EH (cell line): ENCODE measurements at regions not wholly inside any gene's neighbourhood (a gene's known extent, or its start where the extent isn't known, plus 50 kb on each side); places are given as distances from the start of the nearest gene placed in this dataset.

Experiments used
- DNase-seq: peaks from one replicate; pipeline ENCODE4 v3.0.0-alpha.2; 2015; ENCODE audit warnings: low read depth

DNA sequence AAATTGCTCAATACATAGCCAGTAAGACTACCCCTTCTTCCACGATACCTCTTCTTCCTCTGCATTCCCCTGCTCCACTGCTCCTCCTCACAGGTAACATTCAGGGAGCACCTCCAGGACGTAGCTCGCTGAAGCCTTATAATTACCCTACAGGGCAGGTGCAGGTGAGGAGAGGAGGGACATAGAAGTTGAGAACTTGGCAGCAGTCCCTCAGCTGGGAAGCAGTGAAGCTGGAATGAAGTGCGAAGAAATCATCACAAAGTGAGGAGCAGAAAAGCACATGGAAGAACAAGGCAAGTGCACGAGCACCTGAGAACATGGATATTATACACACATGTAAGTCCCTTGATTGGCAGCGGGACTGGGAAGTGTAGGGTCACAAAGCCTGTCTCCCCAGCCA, 118.2 kb downstream of the HSD17B3 start:
- DNase-seq = no peak

GRCh38 chr9:96178153-96178552, 123.8 kb downstream of the HSD17B3 start:
- DNase-seq = no peak

- no peak for DNase-seq
Observed at GRCh38 chr9:96177719-96178028, 124.3 kb downstream of the HSD17B3 start.

- no peak for DNase-seq
Observed at GRCh38 chr9:96177005-96177718, 124.8 kb downstream of the HSD17B3 start.

- DNase-seq = no peak
Observed at GRCh38 chr9:96175796-96176195, 126.2 kb downstream of the HSD17B3 start.

- no peak for DNase-seq
Observed at GRCh38 chr9:96175001-96175400, 127.0 kb downstream of the HSD17B3 start.

DNA sequence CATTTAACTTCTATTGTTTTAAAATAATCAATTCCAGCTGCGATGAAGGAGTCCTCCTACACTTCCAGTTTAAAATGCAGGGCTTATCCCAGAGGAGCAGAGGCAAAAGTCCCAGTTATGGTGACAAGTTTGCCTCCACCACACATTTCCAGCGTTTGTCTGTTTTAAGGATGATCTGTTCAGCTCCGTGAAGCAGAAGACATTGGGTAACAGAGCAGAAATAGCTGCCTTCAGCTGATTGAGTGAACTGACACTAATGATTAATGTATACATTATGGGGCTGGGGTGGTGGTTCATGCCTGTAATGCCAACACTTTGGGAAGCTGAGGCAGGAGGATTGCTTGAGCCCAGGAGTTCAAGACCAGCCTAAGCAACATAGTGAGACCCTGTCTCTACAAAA, 127.6 kb downstream of the HSD17B3 start:
- no peak for DNase-seq

DNA sequence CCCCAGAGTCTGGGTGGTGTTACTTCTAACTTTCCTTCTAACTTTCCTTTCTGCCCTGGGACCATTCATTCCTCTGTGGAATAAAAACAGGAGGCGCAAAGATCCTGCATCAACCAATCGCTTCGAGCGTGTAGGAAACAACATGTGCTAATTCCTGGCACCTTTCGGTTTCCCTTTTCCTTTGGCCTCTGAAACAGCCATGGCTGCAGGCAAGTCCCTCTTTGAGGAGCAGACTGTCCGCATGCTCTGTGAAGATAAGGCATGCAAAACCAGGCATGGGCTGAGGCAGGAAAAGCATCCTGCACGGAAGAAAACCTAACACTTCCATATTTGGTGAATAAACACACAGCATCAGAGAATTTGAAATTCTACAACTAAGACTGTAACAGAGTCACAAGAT, 128.3 kb downstream of the HSD17B3 start:
- DNase-seq = peak; percentile 4

DNA sequence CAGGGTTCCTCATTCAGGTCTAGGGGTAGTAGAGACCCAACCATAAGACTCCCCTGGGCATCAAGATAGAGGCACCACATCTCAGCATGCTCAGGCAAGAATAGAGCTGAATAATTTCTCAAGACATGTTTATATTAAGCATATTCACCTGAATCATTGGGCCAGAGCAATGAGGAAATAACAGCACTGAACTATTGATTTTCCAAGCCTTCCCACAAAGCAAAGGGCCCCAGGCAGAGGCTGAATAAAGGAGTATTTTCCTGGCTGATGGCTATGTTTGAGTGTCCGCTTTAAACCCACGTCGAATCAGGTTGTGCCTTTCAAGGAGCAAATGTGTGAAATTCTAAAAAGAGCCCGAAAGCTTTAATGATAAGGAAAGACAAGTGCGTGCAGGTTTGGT, 129.2 kb downstream of the HSD17B3 start:
- no peak for DNase-seq

DNA sequence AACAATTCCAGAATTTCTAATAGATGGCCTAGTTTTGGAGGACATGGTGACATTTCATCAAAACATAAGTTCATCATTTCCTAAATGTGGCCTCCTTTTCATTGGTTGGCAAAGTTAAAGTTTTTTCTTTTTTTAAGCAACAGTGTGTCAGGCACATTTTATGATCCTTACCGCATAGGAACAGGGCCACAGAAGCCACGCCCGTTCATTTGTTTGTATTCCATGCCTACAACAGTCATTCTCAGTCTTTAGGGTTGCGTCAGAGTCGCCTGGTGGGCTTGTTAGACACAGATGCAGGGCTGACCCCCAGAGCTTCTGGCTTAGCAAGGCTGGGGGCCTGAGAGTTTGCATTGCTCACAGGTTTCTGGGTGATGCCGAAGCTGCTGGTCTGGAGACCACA, 130.2 kb downstream of the HSD17B3 start:
- no peak for DNase-seq

DNA sequence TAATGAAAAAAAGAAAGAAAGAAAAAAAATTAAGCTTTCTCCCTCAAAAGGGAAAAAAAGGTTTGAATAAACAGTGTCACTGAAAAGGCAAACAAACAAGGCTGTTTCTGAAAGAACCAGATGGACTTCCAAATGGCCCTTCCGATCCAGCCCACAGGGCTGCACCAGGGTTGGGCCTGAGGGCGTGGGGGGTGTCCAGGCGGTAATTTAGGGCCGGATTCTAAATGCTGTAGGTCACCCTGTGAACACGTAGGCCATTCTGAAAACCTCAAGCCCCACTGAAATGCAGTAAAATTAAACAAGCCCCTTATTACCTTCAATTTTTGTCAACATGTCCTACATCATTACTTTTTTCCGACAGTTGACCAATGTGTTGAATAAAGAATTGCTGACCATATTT, 132.1 kb downstream of the HSD17B3 start:
- no peak for DNase-seq

DNA sequence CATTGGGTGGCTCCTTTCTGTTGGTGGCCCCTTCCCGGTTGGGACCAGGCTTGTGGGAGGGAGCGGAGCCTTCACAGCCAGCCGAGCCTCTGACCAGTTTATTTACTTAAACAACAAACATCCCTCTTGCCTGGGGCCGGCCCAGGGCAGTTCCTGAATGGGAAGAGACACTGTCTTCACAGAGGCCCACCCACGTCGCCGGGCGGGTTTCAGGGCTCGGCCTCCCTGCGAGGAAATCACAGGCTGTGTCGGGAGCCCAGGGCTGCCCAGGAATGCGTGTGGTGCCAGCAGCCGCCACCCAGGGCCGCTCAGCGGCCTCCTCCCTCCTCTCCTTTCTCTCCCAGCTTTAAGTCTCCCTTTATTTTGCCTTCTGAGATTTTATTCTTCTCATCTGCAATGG, 132.5 kb downstream of the HSD17B3 start:
- DNase-seq = peak; percentile 23

- no peak for DNase-seq
Observed at GRCh38 chr9:96168882-96169281, 133.1 kb downstream of the HSD17B3 start.

DNA sequence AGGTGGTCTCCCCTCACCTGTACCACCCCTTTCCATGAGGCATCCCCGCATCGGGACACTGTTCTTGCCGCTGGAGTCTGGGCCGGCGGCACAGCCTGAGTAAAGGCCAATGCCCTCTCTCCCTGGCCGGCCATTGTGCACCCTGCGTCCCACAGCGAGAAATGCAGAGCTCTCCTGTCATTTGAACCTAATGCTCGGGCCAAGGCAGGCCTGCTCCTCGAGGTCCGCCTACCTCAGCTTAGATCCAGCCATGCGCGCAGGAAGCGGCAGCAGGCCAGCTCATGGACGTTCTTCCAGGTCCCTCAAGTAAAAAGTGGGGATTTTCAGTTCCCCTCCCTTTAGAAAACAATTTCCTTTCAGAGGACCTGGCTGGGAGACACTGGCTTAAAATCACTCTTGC, 135.0 kb downstream of the HSD17B3 start:
- no peak for DNase-seq

DNA sequence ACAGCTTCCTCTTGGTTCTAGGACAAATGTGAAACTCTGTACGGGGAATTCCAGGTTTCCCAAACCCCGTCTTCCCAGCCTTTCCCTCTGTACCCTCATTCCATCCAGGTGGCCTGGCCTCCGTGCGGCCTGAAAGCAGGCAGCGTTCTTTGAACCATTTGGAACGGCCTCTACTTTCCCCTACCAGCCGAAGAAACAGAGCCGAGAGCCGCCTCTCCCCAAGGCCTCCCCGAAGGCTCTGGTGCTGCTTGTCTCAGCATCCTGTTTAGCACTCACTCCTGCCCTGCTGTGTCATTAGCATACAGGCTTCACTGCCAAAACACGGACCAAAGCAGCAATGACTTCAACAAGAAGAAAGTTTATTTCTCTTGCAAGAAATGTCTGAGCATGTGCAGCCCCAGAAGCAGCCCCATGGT, 137.7 kb downstream of the HSD17B3 start:
- no peak for DNase-seq

GRCh38 chr9:96163712-96164111, 138.3 kb downstream of the HSD17B3 start:
- no peak for DNase-seq

DNA sequence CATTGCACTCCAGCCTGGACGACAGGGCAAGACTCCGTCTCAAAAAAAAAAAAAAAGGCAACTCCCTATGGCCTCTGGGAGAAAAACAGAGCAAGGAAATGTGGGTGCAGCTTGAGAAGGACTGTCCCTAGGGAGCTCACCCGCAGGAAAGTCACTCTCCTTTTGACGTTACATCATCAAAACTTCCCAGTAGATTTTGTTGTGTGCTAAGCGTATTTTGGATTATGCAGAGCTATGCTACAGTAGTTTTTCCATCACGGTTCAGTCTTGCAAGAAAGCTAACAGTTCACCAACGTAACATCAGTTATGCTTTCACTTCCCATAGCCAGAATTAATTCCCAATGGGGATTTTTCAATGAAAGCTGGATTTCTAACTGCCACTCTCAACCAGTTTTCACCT, 138.8 kb downstream of the HSD17B3 start:
- DNase-seq = no peak

GRCh38 chr9:96161819-96162218, 140.2 kb downstream of the HSD17B3 start:
- DNase-seq = no peak

GRCh38 chr9:96160866-96161265, 141.1 kb downstream of the HSD17B3 start:
- no peak for DNase-seq

DNA sequence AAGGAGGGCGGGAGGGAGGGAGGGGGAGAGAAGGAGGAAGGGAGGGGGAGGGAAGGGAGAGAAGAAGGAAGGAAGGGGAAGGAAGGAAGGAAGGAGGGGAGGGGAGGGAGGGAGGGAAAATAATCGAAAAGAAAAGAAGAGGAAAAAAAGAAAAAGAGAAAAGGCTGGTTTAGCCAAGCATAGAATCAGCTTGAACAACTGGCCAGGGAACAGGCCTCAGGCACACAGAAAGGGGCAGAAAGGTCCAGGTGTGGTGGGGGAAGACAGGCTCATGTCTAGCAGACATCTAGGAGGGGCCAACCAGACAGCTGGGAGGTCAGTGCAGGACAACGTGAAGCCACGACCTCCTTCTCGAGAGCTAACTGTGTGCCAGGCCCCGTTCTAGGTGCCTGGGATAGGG, 141.8 kb downstream of the HSD17B3 start:
- DNase-seq = no peak

DNA sequence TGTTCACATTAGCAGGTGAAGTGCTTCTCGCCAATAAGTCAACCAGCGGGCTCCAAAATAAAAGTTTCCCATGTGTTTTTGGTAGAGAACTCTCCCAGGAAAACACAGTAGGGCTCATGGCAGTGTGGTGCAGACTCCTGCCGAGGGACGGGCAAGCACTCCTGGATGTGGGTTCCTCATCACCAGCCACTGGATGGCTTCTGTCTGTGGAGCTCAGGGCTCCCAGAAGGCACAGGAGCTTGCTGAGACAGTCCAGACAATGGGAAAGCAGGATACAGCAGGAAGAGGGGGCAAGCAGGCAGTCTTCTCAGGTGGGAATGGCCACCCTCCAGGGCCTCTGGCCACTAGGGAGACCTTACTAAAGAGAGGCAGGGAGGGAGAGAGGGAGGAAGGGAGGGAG, 142.4 kb downstream of the HSD17B3 start:
- no peak for DNase-seq

- peak; percentile 29 for DNase-seq
Observed at GRCh38 chr9:96158909-96159575, 142.9 kb downstream of the HSD17B3 start.

GRCh38 chr9:96158147-96158546, 143.8 kb downstream of the HSD17B3 start:
- no peak for DNase-seq

DNA sequence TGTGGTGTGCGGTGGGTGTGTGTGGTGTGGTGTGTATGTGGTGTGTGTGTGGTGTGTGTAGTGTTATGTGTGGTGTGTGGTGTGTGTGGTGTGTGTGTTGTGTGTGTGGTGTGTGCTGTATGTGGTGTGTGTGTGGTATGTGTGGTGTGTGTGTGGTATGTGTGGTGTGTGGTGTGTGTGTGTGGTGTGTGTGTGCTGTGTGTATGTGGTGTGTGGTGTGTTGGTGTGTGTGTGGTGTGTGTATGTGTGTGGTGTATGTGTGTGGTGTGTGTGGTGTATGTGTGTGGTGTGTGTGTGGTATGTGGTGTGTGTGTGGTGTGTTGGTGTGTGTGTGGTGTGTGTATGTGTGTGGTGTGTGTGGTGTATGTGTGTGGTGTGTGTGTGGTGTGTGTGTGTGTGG, 144.3 kb downstream of the HSD17B3 start:
- no peak for DNase-seq
